Heart left ventricle (tissue), 13 donors: ENCODE measurements at regions not wholly inside any gene's neighbourhood (a gene's known extent, or its start where the extent isn't known, plus 50 kb on each side); places are given as distances from the start of the nearest gene placed in this dataset.

ENCODE experiments used
- POLR2A ChIP-seq, 2 donors: fragments of 450-650 bp; IDR thresholded peaks; one replicate each; pipeline ENCODE4 v1.6.1; 2017; ENCODE audit warnings: antibody characterized with exemption in 2 of 2, mild to moderate bottlenecking in 2 of 2, moderate library complexity in 2 of 2
- TF ChIP-seq, protein P1 (sequence below), 12 donors: fragments of 200-600 bp; sonication (generic) in 4 of 12; IDR thresholded peaks; one replicate each; pipeline versions ENCODE4 v1.5.0 to v1.8.0; 2018 to 2022; ENCODE audit warnings: antibody characterized with exemption in 12 of 12, mild to moderate bottlenecking in 5 of 12
- donor health status: ischemic (EF 13 %, LVEDD 7.1; RV severe dilation, severe dysfunction).
- donor health status: DM: no; HTN: yes; CAD: no.
- donor health status: DM: no; HTN: no; CAD: no.
- donor health status: ischemic (EF 25% LVEDD 6.9; RV normal size, moderate dysfunction).
- donor health status: ischemic (EF 25% LVEDD 5.7; RV mildly dilated, moderate dysfunction).
- donor health status: ischemic (EF 35%, LVEDD 5.7; RV mildly dilated, moderate dysfunction).
- donor health status: nonischemic (EF 11% LVEDD 7.7; RV severe dilation, severe dysfunction).
- donor health status: DM: yes; HTN: yes; CAD: no.
- donor health status: PGD.
- donor health status: ischemic (EF 29% LVEDD 5.4; RV normal size, mild dysfunction).
- donor health status: nonischemic (EF 23%, LVEDD 6.1; RV moderate dilation, normal function).

GRCh38 chr5:179470201-179470600 is 80.2 kb upstream of the RUFY1 start:
- TF ChIP-seq, protein P1, sequence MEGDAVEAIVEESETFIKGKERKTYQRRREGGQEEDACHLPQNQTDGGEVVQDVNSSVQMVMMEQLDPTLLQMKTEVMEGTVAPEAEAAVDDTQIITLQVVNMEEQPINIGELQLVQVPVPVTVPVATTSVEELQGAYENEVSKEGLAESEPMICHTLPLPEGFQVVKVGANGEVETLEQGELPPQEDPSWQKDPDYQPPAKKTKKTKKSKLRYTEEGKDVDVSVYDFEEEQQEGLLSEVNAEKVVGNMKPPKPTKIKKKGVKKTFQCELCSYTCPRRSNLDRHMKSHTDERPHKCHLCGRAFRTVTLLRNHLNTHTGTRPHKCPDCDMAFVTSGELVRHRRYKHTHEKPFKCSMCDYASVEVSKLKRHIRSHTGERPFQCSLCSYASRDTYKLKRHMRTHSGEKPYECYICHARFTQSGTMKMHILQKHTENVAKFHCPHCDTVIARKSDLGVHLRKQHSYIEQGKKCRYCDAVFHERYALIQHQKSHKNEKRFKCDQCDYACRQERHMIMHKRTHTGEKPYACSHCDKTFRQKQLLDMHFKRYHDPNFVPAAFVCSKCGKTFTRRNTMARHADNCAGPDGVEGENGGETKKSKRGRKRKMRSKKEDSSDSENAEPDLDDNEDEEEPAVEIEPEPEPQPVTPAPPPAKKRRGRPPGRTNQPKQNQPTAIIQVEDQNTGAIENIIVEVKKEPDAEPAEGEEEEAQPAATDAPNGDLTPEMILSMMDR (IDR thresholded peaks at IDR 0.05) = no peak
- TF ChIP-seq POLR2A (IDR thresholded peaks at IDR 0.05) = no peak
